HepG2 (cell line): ENCODE measurements at regions not wholly inside any gene's neighbourhood (a gene's known extent, or its start where the extent isn't known, plus 50 kb on each side); places are given as distances from the start of the nearest gene placed in this dataset.

Experiments
- GZF1 ChIP-seq: sonication (generic); formaldehyde crosslinking; IDR thresholded peaks from 2 replicates; pipeline ENCODE4 v1.5.1; 2020; ENCODE audit warnings: mild to moderate bottlenecking, missing genetic modification reagents
- ZBTB25 ChIP-seq: IDR thresholded peaks from 2 replicates; pipeline ENCODE4 v1.6.1; 2018; ENCODE audit warnings: missing genetic modification reagents
- ZBTB33 ChIP-seq: sonication (generic); formaldehyde crosslinking; IDR thresholded peaks from 2 replicates; pipeline ENCODE4 v1.4.0; 2020; ENCODE audit warnings: missing genetic modification reagents
- ZMAT3 ChIP-seq: sonication (generic); formaldehyde crosslinking; conservative IDR thresholded peaks from 2 replicates; pipeline ENCODE4 v1.7.0; 2021; ENCODE audit warnings: missing genetic modification reagents
- ZNF280D ChIP-seq: sonication (generic); formaldehyde crosslinking; IDR thresholded peaks from 2 replicates; pipeline ENCODE4 v1.5.1; 2020; ENCODE audit warnings: mild to moderate bottlenecking, missing genetic modification reagents
- ZNF432 ChIP-seq: sonication (generic); formaldehyde crosslinking; IDR thresholded peaks from 2 replicates; pipeline ENCODE4 v1.5.0; 2020; ENCODE audit warnings: missing genetic modification reagents, mild to moderate bottlenecking, borderline replicate concordance
- TF ChIP-seq, protein P1 (sequence below): IDR thresholded peaks from 2 replicates; pipeline ENCODE4 v1.6.1; 2016

GRCh38 chr2:122079844-122080243 is 324.4 kb downstream of the TSN start (continued):
- TF ChIP-seq ZNF280D (CRISPR knock-in tag), result no peak
- TF ChIP-seq ZNF432 (CRISPR knock-in tag), result no peak
- no peak for TF ChIP-seq ZBTB33 (CRISPR knock-in tag)
- TF ChIP-seq, protein P1, sequence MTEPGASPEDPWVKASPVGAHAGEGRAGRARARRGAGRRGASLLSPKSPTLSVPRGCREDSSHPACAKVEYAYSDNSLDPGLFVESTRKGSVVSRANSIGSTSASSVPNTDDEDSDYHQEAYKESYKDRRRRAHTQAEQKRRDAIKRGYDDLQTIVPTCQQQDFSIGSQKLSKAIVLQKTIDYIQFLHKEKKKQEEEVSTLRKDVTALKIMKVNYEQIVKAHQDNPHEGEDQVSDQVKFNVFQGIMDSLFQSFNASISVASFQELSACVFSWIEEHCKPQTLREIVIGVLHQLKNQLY (CRISPR knock-in tag), result no peak
- no peak for TF ChIP-seq ZBTB25 (CRISPR knock-in tag)
- no peak for TF ChIP-seq ZMAT3 (CRISPR knock-in tag)
- TF ChIP-seq GZF1 (CRISPR knock-in tag), result no peak
- TF ChIP-seq, all 625 proteins: peak for 0
